Parathyroid adenoma (tissue), 2 donors: ENCODE measurements at regions not wholly inside any gene's neighbourhood (a gene's known extent, or its start where the extent isn't known, plus 50 kb on each side); places are given as distances from the start of the nearest gene placed in this dataset.
A peak's percentile ranks its signal among the peaks of the same experiment; 100 is the strongest.

Experiments
- H2AFZ ChIP-seq: fragments of 300-600 bp; sonication (generic); one replicate; pipeline ENCODE4 v1.7.0; 2017; ENCODE audit warnings: antibody characterized with exemption, mild to moderate bottlenecking
- H3K27ac ChIP-seq: fragments of 300-600 bp; sonication (generic); one replicate; pipeline ENCODE4 v1.7.0; 2017
- H3K27me3 ChIP-seq: fragments of 300-600 bp; sonication (generic); one replicate; pipeline ENCODE4 v1.7.0; 2017; ENCODE audit warnings: low read length; ENCODE audit not compliant: control insufficient read depth, insufficient read depth
- H3K36me3 ChIP-seq: fragments of 300-600 bp; sonication (generic); one replicate; pipeline ENCODE4 v1.7.0; 2017; ENCODE audit warnings: low read length; ENCODE audit not compliant: control insufficient read depth, insufficient read depth
- H3K4me1 ChIP-seq: fragments of 300-600 bp; sonication (generic); one replicate; pipeline ENCODE4 v1.7.0; 2017; ENCODE audit warnings: control low read depth
- H3K4me2 ChIP-seq: fragments of 300-600 bp; sonication (generic); one replicate; pipeline ENCODE4 v1.7.0; 2017; ENCODE audit warnings: low read length
- H3K4me3 ChIP-seq: fragments of 300-600 bp; sonication (generic); one replicate; pipeline ENCODE4 v1.7.0; 2017; ENCODE audit warnings: low read depth, low read length
- H3K79me2 ChIP-seq: fragments of 300-600 bp; sonication (generic); one replicate; pipeline ENCODE4 v1.7.0; 2017; ENCODE audit warnings: control low read depth
- H3K9ac ChIP-seq: fragments of 300-600 bp; sonication (generic); one replicate; pipeline ENCODE4 v1.7.0; 2017; ENCODE audit warnings: mild to moderate bottlenecking
- H3K9me3 ChIP-seq: fragments of 300-600 bp; sonication (generic); one replicate; pipeline ENCODE4 v1.7.0; 2017; ENCODE audit warnings: low read length; ENCODE audit not compliant: control insufficient read depth
- CTCF ChIP-seq: fragments of 300-600 bp; sonication (generic); IDR thresholded peaks from one replicate; pipeline ENCODE4 v1.7.0; 2017; ENCODE audit warnings: antibody characterized with exemption, mild to moderate bottlenecking
- donor health status: primary hyperparathyroidism.

- Histone ChIP-seq H3K27me3 (no peaks in the 10 kb centered on the region), H3K9ac (no peak overlapping the region), H3K36me3 (no peaks in the 10 kb centered on the region), H3K4me2 (no peak overlapping the region), H3K4me3 (no peak overlapping the region), H3K79me2 (no peaks in the 10 kb centered on the region), H2AFZ (peak overlapping the region; percentile 7), H3K9me3 (no peaks in the 10 kb centered on the region), H3K4me1 (no peaks in the 10 kb centered on the region), H3K27ac (no peak overlapping the region)
- TF ChIP-seq CTCF = no peak
These were observed 176.9 kb upstream of the GGTLC1 start for GRCh38 chr20:24165301-24166122.

- no peak overlapping the region for H3K9ac ChIP-seq
- TF ChIP-seq CTCF = peak; percentile 16
- H3K4me1 ChIP-seq = no peaks in the 10 kb centered on the region
- no peaks in the 10 kb centered on the region for H3K9me3 ChIP-seq
- no peak overlapping the region for H3K27ac ChIP-seq
- no peak overlapping the region for H2AFZ ChIP-seq
- no peaks in the 10 kb centered on the region for H3K27me3 ChIP-seq
- H3K36me3 ChIP-seq = no peaks in the 10 kb centered on the region
- no peak overlapping the region for H3K4me2 ChIP-seq
- H3K4me3 ChIP-seq = no peak overlapping the region
- H3K79me2 ChIP-seq = no peaks in the 10 kb centered on the region
These were observed 175.8 kb upstream of the GGTLC1 start for GRCh38 chr20:24164360-24164759.

- Histone ChIP-seq H3K4me1 (no peaks in the 10 kb centered on the region), H3K36me3 (no peaks in the 10 kb centered on the region), H3K79me2 (no peaks in the 10 kb centered on the region), H3K9me3 (no peaks in the 10 kb centered on the region), H3K27ac (no peak overlapping the region), H3K9ac (no peak overlapping the region), H2AFZ (no peak overlapping the region), H3K4me3 (no peak overlapping the region), H3K27me3 (no peaks in the 10 kb centered on the region), H3K4me2 (no peak overlapping the region)
- TF ChIP-seq CTCF = no peak
These were observed 174.9 kb upstream of the GGTLC1 start for GRCh38 chr20:24163506-24163905.

- H3K9me3 ChIP-seq = no peaks in the 10 kb centered on the region
- H3K4me1 ChIP-seq = no peaks in the 10 kb centered on the region
- H3K4me2 ChIP-seq = no peak overlapping the region
- no peak overlapping the region for H3K4me3 ChIP-seq
- H3K9ac ChIP-seq = no peak overlapping the region
- H3K27me3 ChIP-seq = no peaks in the 10 kb centered on the region
- H3K36me3 ChIP-seq = no peaks in the 10 kb centered on the region
- no peaks in the 10 kb centered on the region for H3K79me2 ChIP-seq
- peak; percentile 75 for TF ChIP-seq CTCF
- H2AFZ ChIP-seq = no peak overlapping the region
- H3K27ac ChIP-seq = no peak overlapping the region
These were observed 172.1 kb upstream of the GGTLC1 start for GRCh38 chr20:24160563-24161281.
